HG03342 (cell line): ENCODE measurements at regions not wholly inside any gene's neighbourhood (a gene's known extent, or its start where the extent isn't known, plus 50 kb on each side); places are given as distances from the start of the nearest gene placed in this dataset.

ENCODE experiments used
- ATAC-seq: cut with Tn5 transposase; IDR thresholded peaks from one replicate; pipeline ENCODE4 v1.9.1; 2021; ENCODE audit warnings: mild to moderate bottlenecking, moderate library complexity; ENCODE audit not compliant: unreplicated experiment

GRCh38 chr4:180792541-180792940 is 1450.7 kb upstream of the TENM3 start:
- ATAC-seq, result no peak

GRCh38 chr4:180794333-180794732 is 1448.9 kb upstream of the TENM3 start:
- ATAC-seq, result no peak

GRCh38 chr4:180798036-180798577 is 1445.1 kb upstream of the TENM3 start:
- no peak for ATAC-seq

GRCh38 chr4:180799798-180800197 is 1443.4 kb upstream of the TENM3 start:
- no peak for ATAC-seq

- no peak for ATAC-seq
These were observed 1438.1 kb upstream of the TENM3 start for GRCh38 chr4:180805101-180805500.

GRCh38 chr4:180808862-180809261 is 1434.3 kb upstream of the TENM3 start:
- ATAC-seq, result no peak

- no peak for ATAC-seq
These were observed 1433.8 kb upstream of the TENM3 start for GRCh38 chr4:180809439-180809838.

- no peak for ATAC-seq
These were observed 1432.6 kb upstream of the TENM3 start for GRCh38 chr4:180810581-180810980.

GRCh38 chr4:180811556-180811955 is 1431.6 kb upstream of the TENM3 start:
- ATAC-seq, result no peak

- ATAC-seq, result no peak
These were observed 1430.4 kb upstream of the TENM3 start for GRCh38 chr4:180812783-180813182.

- no peak for ATAC-seq
These were observed 1428.3 kb upstream of the TENM3 start for GRCh38 chr4:180814875-180815417.

- no peak for ATAC-seq
These were observed 1425.7 kb upstream of the TENM3 start for GRCh38 chr4:180817529-180817928.

GRCh38 chr4:180823108-180823507 is 1420.1 kb upstream of the TENM3 start:
- ATAC-seq, result no peak

GRCh38 chr4:180827232-180828009 is 1415.8 kb upstream of the TENM3 start:
- ATAC-seq, result no peak

GRCh38 chr4:180828455-180829018 is 1414.7 kb upstream of the TENM3 start:
- no peak for ATAC-seq

- ATAC-seq, result no peak
These were observed 1411.1 kb upstream of the TENM3 start for GRCh38 chr4:180832073-180832472.

GRCh38 chr4:180840142-180840541 is 1403.1 kb upstream of the TENM3 start:
- no peak for ATAC-seq

- no peak for ATAC-seq
These were observed 1392.8 kb upstream of the TENM3 start for GRCh38 chr4:180850318-180850940.

GRCh38 chr4:180852738-180853137 is 1390.5 kb upstream of the TENM3 start:
- no peak for ATAC-seq

GRCh38 chr4:180855184-180855583 is 1388.0 kb upstream of the TENM3 start:
- ATAC-seq, result no peak

GRCh38 chr4:180860089-180860720 is 1383.0 kb upstream of the TENM3 start:
- no peak for ATAC-seq
